Ishikawa (cell line): ENCODE measurements at regions not wholly inside any gene's neighbourhood (a gene's known extent, or its start where the extent isn't known, plus 50 kb on each side); places are given as distances from the start of the nearest gene placed in this dataset.

Source experiments
- CEBPB ChIP-seq: IDR thresholded peaks from 2 replicates; pipeline ENCODE4 v1.6.1; 2012
- CREB1 ChIP-seq: IDR thresholded peaks from 2 replicates; pipeline ENCODE4 v1.6.1; 2012; ENCODE audit warnings: low read depth
- EGR1 ChIP-seq: IDR thresholded peaks from 2 replicates; pipeline ENCODE4 v1.6.1; 2012
- EP300 ChIP-seq: IDR thresholded peaks from 2 replicates; pipeline ENCODE4 v1.6.1; 2012; ENCODE audit warnings: borderline replicate concordance
- FOXM1 ChIP-seq: IDR thresholded peaks from 2 replicates; pipeline ENCODE4 v1.6.1; 2012; ENCODE audit warnings: low read depth, borderline replicate concordance
- NFIC ChIP-seq: IDR thresholded peaks from 2 replicates; pipeline ENCODE4 v1.6.1; 2012
- RAD21 ChIP-seq: IDR thresholded peaks from 2 replicates; pipeline ENCODE4 v1.6.1; 2012; ENCODE audit warnings: low read depth
- REST ChIP-seq: IDR thresholded peaks from 2 replicates; pipeline ENCODE4 v1.6.1; 2012; ENCODE audit warnings: low read depth, mild to moderate bottlenecking
- TAF1 ChIP-seq: IDR thresholded peaks from 2 replicates; pipeline ENCODE4 v1.6.1; 2012; ENCODE audit warnings: low read depth, mild to moderate bottlenecking
- TCF12 ChIP-seq: IDR thresholded peaks from 2 replicates; pipeline ENCODE4 v1.6.1; 2012; ENCODE audit warnings: low read depth
- TEAD4 ChIP-seq: IDR thresholded peaks from 2 replicates; pipeline ENCODE4 v1.6.1; 2012
- YY1 ChIP-seq: IDR thresholded peaks from 2 replicates; pipeline ENCODE4 v1.6.1; 2012; ENCODE audit warnings: low read depth
- ZBTB7A ChIP-seq: IDR thresholded peaks from 2 replicates; pipeline ENCODE4 v1.6.1; 2012; ENCODE audit warnings: low read depth
- TF ChIP-seq, protein P1 (sequence below): IDR thresholded peaks from 2 replicates; pipeline ENCODE4 v1.6.1; 2012
- TF ChIP-seq, protein P2 (sequence below): IDR thresholded peaks from 2 replicates; pipeline ENCODE4 v1.6.1; 2012

- no peak for TF ChIP-seq ZBTB7A
- TF ChIP-seq CREB1 = no peak
- TF ChIP-seq, protein P1, sequence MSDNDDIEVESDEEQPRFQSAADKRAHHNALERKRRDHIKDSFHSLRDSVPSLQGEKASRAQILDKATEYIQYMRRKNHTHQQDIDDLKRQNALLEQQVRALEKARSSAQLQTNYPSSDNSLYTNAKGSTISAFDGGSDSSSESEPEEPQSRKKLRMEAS = no peak
- TF ChIP-seq, protein P2, sequence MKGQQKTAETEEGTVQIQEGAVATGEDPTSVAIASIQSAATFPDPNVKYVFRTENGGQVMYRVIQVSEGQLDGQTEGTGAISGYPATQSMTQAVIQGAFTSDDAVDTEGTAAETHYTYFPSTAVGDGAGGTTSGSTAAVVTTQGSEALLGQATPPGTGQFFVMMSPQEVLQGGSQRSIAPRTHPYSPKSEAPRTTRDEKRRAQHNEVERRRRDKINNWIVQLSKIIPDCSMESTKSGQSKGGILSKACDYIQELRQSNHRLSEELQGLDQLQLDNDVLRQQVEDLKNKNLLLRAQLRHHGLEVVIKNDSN = no peak
- no peak for TF ChIP-seq TCF12
- TF ChIP-seq EGR1 = no peak
- TF ChIP-seq EP300 = no peak
- TF ChIP-seq TAF1 = no peak
- TF ChIP-seq CEBPB = no peak
- TF ChIP-seq REST = no peak
- TF ChIP-seq YY1 = no peak
- no peak for TF ChIP-seq RAD21
- TF ChIP-seq NFIC = no peak
- no peak for TF ChIP-seq FOXM1
- no peak for TF ChIP-seq TEAD4
Measured at GRCh38 chr16:79805621-79806020, 205.1 kb upstream of the MAF start.

DNA sequence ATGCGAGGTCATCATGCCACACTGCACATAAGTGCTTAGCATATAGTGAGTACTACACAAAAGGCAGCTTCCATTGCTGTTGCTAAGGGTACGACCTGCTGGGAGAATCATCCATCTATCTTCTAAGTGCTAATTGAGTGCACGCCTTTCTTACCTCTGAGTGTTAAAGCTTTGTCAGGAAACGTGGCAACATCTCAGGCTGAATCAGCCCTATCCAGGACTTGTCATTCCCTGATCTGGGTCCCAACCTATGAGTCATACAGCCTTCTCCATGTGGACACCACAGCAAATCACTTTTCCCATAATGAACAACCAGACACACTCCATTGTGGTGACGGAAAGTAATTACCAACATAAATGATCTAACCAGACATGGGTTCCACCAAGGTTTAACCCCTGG is 201.1 kb upstream of the MAF start:
- TF ChIP-seq CEBPB (no peak), FOXM1 (no peak), NFIC (no peak), TCF12 (no peak), ZBTB7A (no peak), REST (no peak), TAF1 (no peak), EP300 (no peak), TEAD4 (no peak), RAD21 (no peak), EGR1 (no peak), YY1 (no peak), CREB1 (no peak)
- TF ChIP-seq, protein P1 = no peak
- TF ChIP-seq, protein P2 = no peak

DNA sequence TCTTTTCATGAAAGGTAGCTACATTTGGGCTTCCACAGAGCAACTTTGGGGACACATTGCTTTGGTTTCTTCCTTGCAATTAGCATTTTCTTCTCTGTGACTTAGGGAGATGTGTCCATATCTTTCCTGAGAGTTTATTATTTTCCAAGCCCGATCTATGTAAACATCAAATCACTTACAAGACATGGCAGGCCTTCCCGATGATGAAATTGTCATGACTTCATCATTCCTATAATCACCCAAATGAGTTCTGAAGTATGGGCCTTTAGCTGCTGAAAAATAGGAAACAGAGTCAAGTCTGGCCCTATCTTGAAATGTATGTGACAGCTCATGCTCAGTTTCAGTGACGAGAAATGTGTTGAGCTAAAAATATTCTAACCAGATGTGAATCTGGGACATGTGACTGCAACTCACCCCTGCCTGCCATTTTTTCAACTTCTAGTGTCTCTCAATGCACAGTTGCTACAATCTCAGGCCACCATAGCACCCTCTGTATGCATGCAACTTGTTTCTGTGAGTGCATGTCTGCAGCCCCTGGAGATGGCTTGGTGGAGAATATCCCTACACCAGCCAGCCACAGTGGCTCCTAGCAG is 199.6 kb upstream of the MAF start:
- no peak for TF ChIP-seq EP300
- TF ChIP-seq CREB1 = no peak
- TF ChIP-seq TAF1 = no peak
- TF ChIP-seq ZBTB7A = no peak
- TF ChIP-seq TEAD4 = no peak
- no peak for TF ChIP-seq YY1
- TF ChIP-seq NFIC = no peak
- no peak for TF ChIP-seq TCF12
- no peak for TF ChIP-seq EGR1
- no peak for TF ChIP-seq CEBPB
- TF ChIP-seq REST = no peak
- TF ChIP-seq, protein P2 = no peak
- TF ChIP-seq, protein P1 = no peak
- no peak for TF ChIP-seq FOXM1
- TF ChIP-seq RAD21 = no peak
